ENCODE measurements at regions not wholly inside any gene's neighbourhood (a gene's known extent, or its start where the extent isn't known, plus 50 kb on each side); places are given as distances from the start of the nearest gene placed in this dataset.
A peak's percentile ranks its signal among the peaks of the same experiment; 100 is the strongest.

DNA sequence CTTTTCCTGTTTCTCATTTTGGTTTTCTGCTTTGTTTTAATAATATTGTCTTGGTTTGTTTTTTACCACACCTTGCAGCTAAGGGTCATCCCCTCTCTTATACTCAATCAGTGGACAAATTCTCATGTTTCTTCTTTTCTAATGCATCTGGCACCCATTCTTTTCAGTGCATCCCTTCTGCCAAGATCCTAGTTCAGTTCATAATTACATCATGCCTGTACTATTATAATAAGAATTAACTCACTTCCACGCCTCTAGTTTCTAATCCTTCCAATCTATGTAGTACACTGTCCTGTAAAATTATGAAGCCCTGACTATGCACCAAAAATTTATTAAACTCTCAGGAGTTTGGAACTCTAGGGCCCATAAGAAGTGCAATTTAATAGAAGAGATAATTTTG lies 126.1 kb downstream of the FAT4 start:
- no peak for DNase-seq

DNA sequence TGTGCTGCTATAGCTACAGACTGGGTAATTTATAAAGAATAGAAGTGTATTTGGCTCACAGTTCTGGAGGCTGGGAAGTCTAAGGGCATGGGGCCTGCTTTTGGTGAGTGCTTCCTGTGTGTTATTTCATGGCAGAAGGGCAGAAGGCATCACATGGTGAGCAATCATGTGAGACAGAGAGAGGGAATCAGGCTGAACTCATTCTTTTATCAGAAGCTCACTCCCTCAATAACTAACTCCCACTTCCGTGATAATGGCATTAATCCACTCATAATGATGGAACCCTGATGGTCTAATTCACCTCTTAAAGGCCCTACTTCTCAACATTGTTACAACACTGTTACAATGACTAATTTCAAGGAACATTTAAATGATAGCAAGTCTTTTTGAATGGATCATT lies 129.4 kb downstream of the FAT4 start:
- no peak for DNase-seq

DNA sequence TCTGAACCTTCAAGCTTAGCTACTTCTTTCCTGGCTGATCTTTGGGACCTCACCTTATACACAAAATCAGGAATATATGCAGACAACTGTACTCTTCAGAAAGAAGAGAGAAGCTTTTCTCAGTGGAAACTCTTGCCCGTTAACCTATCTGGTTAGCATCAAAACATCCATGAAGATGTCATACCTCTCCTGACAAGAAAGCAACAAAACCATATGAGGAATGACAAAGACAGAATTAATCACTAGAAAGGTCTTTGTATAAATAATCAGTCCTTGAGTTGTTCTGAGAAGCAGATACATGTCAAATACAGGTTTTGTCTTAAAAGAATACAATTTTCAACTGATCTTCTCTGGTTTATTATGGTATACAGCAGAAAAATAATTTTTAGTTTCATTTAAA lies 130.8 kb downstream of the FAT4 start:
- no peak for DNase-seq

DNA sequence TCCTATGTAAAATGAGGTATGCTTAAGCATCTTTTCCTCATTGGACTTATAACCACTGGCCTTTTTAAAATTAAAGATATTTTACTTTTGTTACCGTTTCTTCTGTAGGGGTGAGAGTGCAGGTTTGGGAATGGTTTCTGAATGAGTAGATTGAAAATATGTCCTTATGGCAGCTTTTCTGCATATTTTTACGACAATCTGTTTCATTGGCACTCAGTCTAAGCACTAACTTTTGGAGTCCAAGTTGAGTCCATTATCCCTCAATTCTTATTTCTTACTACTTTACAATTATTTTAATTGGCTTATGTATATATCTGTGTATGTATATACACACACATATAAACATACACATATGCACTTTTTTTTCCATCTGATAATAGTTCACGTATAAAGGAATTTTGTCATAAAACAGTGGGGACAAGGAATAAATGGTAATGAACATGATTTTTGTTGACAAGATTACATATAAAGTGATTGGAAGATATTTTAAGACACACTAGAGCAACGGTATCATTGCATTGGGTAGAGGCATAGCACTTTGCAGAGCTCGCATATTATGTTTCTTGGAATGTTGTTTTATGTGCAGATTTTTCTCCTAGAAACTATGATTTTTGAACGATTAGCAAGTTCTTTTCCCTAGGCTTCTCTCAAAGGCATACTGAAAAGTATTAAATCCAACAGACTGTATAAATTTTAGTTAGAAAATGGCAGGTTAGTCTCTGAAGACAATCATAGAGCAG lies 133.0 kb downstream of the FAT4 start:
- no peak for DNase-seq

DNA sequence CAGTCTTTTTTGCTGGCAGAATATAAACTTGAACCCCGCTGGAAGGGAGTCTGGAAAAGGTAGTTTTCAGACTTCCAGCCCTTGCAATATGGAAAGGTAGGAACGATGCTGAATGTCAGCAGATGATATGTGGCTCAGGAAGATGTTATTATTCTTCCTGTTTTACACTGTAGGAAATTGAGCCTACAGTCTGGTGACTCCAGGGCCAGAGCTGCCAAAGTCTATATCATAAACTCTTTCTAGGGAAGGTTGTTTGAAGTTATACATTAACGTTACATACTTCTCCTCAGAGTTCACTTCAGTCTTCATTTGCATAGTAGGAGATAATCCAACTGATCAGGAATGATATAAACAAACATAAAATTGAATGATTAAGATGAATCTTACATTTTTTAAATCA lies 141.3 kb downstream of the FAT4 start:
- DNase-seq = no peak

DNA sequence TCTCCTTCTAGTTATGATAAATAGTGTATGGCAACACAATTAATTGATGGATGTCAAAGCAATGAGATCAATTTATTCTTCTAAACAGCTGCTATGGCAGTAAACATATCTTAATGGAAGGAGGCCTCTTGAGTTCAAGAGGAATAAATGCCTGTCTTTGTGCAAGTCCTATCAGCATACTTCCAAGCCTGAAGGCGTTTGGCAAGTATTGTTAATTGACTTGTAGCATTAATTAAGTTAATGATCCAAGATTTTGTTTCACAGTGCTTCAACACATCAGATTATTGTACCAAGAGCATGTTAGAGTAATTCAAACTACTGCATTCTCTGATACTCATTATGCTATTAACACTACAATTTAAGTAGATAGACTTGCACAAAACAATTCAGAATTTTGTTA lies 144.8 kb downstream of the FAT4 start:
- no peak for DNase-seq

DNA sequence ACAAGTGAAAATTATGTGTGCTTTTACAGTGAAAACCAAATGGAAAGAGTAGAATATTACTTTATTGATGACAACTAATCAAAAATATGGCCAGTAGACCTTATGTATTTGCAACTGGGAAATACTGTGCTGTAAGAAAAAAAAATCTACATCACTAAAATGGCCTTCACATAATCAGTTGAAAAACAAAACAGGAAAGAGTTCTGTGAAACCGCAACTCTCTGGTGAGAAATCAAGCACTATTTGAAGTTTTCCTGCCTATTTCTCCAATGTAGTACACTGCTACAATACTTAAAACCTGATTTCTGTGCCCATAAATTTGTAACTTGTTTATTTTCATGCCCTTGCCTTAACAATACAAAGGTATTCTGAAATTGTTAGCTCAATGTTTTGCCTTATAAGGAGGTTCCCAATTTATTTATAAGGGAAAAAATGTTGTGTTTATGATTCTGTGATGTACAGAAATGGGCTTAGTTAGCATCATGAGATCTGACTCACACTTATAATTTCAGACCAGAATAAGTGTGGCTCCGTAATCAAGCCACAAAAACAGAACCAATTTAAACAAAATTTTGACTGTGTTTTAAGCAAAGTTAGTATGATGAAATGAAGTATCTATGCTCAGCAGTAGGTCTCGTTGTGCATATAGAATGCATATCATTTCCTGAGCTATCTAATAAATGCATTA lies 147.1 kb downstream of the FAT4 start:
- DNase-seq = no peak

DNA sequence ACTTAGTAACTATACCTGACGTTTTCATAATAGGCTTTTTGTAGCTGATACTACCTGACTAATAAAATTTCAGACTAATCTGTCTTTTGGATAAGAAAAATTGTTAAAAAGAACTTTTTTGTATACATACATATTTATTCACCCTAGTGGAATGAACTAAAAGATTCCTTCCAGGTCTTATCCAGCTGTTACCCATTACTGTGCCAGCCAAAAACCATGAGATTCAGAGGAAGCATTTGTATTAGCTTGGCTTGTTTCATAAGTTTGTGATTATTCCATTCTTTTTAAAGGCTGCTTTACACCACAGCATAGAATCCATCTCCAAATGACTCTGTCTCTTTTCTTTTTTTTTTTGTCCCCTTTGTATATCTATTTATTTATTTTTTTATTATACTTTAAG lies 149.4 kb downstream of the FAT4 start:
- no peak for DNase-seq

DNA sequence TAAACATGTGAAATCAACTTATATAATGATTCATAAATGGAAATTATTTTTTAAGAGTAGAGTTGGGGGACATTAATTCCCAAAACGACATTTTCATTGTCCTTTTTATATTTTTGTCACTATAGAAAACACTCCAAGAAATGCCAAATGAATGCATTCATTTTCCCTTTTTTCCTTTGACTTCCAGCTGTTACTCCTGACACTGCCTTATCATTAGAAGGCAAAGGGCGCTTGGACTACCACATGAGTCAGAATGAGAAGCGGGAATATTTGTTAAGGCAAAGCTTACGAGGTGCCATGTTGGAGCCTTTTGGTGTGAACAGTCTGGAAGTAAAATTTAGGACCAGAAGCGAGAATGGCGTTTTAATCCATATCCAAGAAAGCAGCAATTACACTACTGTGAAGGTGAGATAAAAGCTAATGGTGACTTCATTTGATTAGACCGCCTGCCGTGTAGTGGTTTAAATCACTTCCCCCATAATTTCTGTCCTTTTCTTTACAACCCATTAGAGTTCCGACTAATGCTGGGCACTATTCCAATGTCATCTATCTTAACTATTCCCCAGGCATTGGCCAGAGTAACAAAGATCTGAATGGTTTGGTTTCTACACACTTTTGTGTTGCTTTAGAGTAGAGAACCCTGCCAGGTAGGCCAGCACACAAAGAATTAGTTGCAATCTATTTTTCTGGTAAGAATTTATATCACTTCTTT lies 166.7 kb downstream of the FAT4 start:
- no peak for DNase-seq

DNA sequence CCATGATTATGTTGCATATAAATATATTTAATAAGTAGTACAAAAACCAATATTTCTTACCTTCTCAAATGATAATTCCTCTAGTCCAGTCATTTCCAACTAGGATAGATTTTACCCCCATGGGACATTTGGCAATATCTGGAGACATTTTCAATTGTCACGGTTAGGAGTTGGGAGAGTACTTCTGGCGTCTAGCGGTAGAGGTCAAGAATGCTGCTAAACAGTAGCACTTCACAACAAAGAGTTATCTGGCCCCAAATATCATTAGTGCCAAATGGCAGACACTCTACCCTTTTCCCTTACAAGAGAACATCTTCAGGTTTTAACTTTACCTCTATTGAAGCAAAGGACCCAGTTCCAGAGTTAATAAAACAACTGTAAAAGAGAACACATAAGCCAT lies 168.1 kb downstream of the FAT4 start:
- DNase-seq = no peak

DNA sequence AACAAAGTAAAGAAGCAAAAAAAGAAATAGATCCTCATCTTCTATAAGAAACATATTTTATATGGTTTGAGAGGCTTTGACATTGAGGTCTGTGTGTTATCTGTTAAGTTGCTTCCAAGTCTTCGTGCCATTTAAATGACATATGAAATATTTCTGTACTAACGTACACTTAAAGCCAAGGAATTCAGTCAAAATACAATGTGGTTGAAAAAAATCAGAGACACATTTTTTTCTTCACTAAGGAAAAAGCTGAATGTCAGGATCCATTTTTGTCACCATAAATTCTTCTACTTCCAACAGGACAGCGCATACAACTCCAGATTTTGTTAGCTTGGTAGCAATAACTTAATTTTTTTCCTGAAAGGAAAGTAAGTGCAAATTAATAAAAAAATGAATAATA lies 168.5 kb downstream of the FAT4 start:
- peak; percentile 65 for DNase-seq

DNA sequence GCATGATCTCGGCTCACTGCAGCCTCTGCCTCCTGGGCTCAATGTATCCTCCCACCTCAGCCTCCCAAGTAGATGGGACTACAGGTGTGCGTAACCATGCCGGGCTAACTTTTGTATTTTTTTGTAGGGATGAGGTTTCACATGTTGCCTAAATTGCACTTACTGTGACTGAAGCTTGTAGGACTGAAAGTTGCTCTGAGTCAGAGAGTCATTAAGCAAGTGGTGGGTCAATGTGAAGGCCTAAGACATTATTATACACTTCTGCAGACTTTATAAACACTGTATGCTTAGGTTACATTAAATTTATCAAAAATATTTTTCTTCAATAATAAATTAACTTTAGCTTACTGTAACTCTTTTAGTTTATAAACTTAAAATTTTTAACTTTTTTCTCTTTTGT lies 170.2 kb downstream of the FAT4 start:
- DNase-seq = peak; percentile 1

DNA sequence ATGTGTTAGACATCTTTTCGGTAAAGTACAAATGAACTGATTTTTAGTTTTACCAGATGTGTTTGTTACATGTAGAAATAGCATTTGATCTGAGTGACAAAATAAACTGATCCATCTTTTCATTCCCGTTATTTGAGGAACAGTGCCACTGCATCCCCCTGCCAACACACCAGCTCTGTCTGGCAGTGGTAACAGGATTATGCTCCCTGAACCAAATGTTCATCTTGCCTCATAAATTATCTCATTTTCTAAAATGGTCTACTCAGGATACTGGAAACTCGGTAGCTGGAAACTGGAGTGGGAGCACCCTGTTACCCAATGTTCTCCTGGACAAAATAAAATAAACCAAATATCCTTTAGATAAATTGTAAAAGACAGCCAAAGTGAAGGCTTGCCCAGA lies 171.6 kb downstream of the FAT4 start:
- DNase-seq = no peak

DNA sequence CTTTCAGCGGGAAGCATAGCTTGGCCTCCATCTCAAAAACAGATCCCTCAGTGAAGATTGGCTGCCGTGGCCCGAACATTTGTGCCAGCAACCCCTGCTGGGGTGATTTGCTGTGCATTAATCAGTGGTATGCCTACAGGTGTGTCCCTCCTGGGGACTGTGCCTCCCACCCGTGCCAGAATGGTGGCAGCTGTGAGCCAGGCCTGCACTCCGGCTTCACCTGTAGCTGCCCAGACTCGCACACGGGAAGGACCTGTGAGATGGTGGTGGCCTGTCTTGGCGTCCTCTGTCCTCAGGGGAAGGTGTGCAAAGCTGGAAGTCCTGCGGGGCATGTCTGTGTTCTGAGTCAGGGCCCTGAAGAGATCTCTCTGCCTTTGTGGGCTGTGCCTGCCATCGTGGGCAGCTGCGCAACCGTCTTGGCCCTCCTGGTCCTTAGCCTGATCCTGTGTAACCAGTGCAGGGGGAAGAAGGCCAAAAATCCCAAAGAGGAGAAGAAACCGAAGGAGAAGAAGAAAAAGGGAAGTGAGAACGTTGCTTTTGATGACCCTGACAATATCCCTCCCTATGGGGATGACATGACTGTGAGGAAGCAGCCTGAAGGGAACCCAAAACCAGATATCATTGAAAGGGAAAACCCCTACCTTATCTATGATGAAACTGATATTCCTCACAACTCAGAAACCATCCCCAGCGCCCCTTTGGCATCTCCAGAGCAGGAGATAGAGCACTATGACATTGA lies 175.4 kb downstream of the FAT4 start:
- DNase-seq = no peak

DNA sequence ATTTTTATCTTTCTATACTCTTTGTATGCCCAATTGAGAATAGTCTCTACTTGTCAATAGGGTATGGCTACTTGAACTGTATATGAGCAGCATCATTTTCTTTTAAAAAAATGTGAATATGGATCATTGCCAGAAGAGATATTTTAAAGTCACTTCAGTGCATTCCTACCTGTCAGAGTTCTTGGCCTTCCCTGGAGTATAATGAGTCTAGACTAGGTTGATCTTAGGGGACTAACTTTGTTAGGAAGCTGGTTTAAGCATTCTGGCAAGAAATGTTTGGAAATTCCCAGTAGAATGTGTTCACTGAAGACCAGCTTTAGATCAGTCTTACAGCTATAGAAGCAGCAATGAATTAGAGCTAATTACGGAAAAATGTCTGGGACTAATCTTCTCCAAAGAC lies 178.2 kb downstream of the FAT4 start:
- DNase-seq = no peak

DNA sequence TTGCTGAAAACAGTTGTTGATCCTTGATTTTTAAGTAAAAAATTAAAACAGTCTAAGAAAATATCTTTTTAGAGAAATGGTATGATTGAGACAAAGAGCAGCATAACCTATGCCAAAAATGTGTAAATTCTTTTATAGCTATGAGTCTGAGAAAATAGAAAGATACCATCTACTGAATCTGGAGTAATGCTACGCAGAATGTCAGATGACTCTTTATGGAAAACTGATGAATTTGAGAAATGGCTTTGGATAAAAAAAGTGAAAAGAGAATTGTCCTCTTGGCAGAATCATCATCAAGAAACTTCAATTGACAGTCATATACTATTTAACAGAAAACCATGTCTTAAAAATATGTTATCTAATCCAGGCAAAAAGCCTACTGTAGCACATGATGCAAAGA lies 183.1 kb downstream of the FAT4 start:
- no peak for DNase-seq

DNA sequence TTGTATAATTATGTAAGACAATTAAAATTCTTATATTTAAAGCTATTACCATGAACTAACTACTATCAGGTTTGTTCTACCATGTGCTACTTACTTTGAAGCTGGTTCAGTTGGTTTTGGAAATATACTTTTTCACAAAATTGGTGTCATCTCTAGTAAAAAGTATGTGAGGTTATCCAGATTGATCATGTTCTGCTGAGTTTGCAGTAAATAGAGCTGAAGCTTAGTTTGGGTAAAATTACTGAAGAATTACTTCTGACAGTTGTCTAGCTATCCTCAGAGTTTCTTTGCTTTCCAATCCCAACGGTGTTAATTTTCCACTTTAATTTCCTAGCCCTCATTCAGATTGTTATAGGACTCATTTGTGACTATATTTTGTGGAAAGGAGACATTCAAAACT lies 184.2 kb downstream of the FAT4 start:
- no peak for DNase-seq

DNA sequence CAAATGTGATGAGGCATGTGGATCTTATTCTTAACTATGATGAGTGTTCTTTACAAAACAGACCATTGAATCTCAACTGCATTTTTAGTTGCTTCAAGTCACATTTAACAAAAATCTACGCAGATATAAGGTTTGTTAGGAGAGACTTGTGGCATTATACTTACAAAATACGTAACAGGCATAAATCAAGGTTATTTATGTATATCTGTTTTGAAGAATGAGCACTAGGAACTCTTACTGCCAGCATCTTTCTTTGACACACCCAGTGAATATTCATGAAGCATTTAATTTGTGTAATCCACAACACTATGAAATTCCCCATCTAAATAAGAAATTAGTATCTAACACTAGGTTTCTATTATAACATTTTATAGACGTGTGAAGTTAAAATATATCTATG lies 186.3 kb downstream of the FAT4 start:
- DNase-seq = no peak

DNA sequence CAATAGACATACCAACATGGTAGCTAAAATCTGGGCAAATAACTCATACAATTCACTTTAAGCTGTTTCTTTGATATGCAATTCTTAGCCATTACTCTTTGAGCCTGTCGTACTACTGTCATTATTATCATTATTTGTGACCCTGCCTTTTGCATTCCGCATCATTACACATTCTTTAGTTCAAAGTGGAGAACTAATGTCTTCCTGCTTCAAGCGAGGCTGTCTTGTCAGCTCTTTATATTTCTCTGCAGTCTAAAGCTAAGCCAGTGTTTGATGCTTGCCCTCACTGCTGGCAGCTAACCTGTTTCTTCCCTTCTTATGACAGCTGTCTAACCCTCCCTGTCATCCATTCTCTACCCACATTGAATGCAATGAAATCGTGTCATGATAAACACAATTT lies 186.8 kb downstream of the FAT4 start:
- no peak for DNase-seq

DNA sequence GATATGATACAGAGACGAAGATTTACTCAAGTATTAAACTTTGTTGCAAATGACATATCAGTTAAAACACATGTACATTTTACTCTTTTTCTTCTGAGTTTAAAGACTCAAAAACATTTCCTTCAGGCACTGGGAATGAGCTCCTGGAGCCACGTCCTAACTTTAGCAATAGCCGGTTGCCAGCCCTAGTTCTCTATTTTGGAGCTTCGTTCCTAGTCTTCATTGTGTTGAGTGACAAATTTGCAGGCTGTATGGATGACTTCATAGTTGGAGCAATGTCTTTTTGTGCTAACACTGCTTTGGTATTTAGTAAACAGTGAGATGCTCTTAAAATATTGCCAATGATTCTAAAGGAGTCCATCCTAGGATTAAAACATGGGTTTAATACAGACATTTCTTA lies 190.9 kb downstream of the FAT4 start:
- no peak for DNase-seq

DNA sequence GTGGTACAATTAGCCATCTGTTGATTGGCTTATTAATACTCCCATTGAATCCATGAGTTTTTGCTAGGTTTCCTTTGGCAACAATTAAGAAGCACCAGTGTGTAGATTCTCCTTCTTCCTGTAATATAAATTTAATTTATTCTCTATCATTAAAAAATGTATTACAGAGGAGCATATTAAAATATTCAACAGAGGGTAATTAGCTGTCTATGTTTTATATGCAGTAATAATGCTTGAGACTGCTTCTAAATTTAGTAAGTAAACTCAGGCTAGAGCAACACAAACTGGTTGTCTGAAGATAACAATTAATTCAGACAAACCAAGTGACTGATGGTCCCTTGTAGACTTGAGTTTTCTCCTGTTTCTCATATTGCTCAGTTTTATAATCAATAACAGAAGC lies 192.4 kb downstream of the FAT4 start:
- no peak for DNase-seq

DNA sequence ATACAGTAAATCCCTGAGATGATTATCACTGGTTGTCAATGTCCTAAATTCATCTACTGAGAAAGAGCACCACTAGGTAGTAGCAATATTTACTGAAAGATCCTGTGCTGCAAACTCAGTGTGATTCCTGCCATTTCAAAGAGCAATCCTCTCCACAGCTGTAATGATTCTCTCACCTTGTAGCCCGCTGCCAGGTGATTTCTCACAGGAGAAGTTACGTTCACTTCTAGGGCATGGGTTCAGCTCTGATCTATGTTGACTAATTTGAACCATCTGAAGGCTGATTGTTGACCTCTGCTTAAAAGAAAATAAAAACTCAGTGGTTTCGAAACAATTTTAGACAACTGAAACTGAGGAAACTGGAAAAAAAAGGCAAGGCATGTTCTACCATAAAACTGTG lies 197.0 kb downstream of the FAT4 start:
- DNase-seq = no peak

DNA sequence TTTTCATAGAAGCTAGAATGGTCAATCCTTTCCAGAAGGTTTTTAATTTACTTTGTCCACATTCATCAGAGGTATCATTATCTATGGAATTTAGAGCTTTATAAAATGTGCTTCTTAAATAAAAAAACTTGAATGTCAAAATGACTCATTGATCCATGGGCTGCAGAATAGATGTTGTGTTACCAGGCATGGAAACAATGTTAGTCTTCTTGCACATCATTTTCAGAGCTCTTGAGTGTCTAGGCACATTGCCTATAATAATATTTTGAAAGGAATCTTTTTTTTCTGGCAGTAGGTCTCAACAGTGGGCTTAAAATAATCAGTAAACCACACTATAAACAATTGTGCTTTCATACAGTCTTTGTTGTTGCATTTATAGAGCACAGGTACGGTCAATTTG lies 200.3 kb downstream of the FAT4 start:
- peak; percentile 15 for DNase-seq

All from fibroblast of skin of back (primary cell).